PC-9 (cell line): ENCODE measurements at regions not wholly inside any gene's neighbourhood (a gene's known extent, or its start where the extent isn't known, plus 50 kb on each side); places are given as distances from the start of the nearest gene placed in this dataset.

Experiments
- CTCF ChIP-seq: fragments of 200-600 bp; sonication (generic); conservative IDR thresholded peaks from 2 replicates; pipeline ENCODE4 v1.6.1; 2017; ENCODE audit warnings: mixed run types, antibody characterized with exemption, mild to moderate bottlenecking, moderate library complexity
- EZH2 ChIP-seq: fragments of 200-600 bp; sonication (generic); IDR thresholded peaks from 2 replicates; pipeline ENCODE4 v1.8.0; 2017; ENCODE audit warnings: antibody characterized with exemption, low read depth

DNA sequence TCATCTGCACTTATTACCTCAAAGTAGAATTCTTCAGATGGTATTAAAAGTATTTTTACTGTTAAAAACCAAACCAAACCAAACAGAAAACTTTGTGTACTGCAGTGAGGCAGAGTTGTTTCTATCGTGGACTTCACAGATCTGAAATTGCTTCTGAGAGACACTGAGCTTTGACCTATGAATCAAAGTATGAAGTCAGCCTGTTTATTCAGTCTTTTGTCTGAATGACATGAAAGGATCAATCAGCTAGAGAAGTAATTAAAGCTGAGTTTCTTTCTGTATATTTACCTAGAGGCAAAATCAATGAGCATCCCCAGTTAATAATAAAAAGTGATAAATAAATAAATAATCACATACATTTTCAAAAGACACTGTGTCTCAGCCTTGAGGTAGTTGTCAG is 2121.0 kb downstream of the PCDH7 start:
- no peak for TF ChIP-seq CTCF
- TF ChIP-seq EZH2, result no peak
